ENCODE measurements at regions not wholly inside any gene's neighbourhood (a gene's known extent, or its start where the extent isn't known, plus 50 kb on each side); places are given as distances from the start of the nearest gene placed in this dataset.

GRCh38 chrX:150299579-150299978 is 63.5 kb upstream of the MAMLD1 start:
- no peak for TF ChIP-seq FOSL2 (IDR thresholded peaks at IDR 0.05; ENCODE audit: borderline replicate concordance, low read depth)
- TF ChIP-seq, protein P1, sequence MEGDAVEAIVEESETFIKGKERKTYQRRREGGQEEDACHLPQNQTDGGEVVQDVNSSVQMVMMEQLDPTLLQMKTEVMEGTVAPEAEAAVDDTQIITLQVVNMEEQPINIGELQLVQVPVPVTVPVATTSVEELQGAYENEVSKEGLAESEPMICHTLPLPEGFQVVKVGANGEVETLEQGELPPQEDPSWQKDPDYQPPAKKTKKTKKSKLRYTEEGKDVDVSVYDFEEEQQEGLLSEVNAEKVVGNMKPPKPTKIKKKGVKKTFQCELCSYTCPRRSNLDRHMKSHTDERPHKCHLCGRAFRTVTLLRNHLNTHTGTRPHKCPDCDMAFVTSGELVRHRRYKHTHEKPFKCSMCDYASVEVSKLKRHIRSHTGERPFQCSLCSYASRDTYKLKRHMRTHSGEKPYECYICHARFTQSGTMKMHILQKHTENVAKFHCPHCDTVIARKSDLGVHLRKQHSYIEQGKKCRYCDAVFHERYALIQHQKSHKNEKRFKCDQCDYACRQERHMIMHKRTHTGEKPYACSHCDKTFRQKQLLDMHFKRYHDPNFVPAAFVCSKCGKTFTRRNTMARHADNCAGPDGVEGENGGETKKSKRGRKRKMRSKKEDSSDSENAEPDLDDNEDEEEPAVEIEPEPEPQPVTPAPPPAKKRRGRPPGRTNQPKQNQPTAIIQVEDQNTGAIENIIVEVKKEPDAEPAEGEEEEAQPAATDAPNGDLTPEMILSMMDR (IDR thresholded peaks at IDR 0.05): no peak
- no peak for TF ChIP-seq RFX5 (IDR thresholded peaks at IDR 0.05; ENCODE audit: low read length)
- TF ChIP-seq RAD21 (IDR thresholded peaks at IDR 0.05; ENCODE audit: low read length): no peak
